Endothelial cell of umbilical vein (primary cell): ENCODE measurements at regions not wholly inside any gene's neighbourhood (a gene's known extent, or its start where the extent isn't known, plus 50 kb on each side); places are given as distances from the start of the nearest gene placed in this dataset.

Experiments used
- BruUV-seq: library from RNA; stranded (reverse); fragments of 400-500 nt; replicated peaks from 2 replicates; lab custom pipeline; 2021; lab: Mats Ljungman, UMichigan
- CTCF ChIA-PET: fragments of 300-600, 350-600 bp; sonication (Branson Sonifier 250); formaldehyde crosslinking; loops from one replicate; lab custom pipeline; 2021; ENCODE audit warnings: antibody characterized with exemption, inconsistent platforms; lab: Charles Lee
- POLR2A ChIA-PET: fragments of 300-600, 350-600 bp; sonication (Branson Sonifier 250); formaldehyde crosslinking; loops from one replicate; lab custom pipeline; 2021; ENCODE audit warnings: antibody characterized with exemption, inconsistent platforms; lab: Charles Lee
- DNase-seq: peaks from one replicate; pipeline ENCODE4 v3.0.0-alpha.2; 2011; ENCODE audit warnings: low read depth, low spot score
- FAIRE-seq: peaks from 2 replicates; lab custom pipeline; 2011; peaks lifted over from hg19 to GRCh38; lab: Jason Lieb, UNC
- H2AFZ ChIP-seq: 2 replicates; pipeline ENCODE4 v1.6.0; 2012; ENCODE audit warnings: low read depth, low read length, control low read depth, inconsistent platforms
- H3K27ac ChIP-seq: 2 replicates; pipeline ENCODE4 v1.5.1; 2011; ENCODE audit warnings: low read depth, mild to moderate bottlenecking, control low read depth, low read length, moderate library complexity; ENCODE audit not compliant: insufficient read depth
- H3K27me3 ChIP-seq, 2 experiments: 2 replicates each; pipeline versions ENCODE4 v1.6.0 to v1.6.1; 2011; ENCODE audit warnings: low read length in 2 of 2, mixed read lengths in 1 of 2; ENCODE audit not compliant: control insufficient read depth in 2 of 2, insufficient read depth in 2 of 2
- H3K36me3 ChIP-seq, 2 experiments: 2 replicates in 1 of 2; 3 replicates in 1 of 2; pipeline ENCODE4 v1.5.1; 2011; ENCODE audit warnings: low read length in 2 of 2, mild to moderate bottlenecking in 1 of 2, moderate library complexity in 1 of 2; ENCODE audit not compliant: control insufficient read depth in 2 of 2, insufficient read depth in 2 of 2; ENCODE audit errors: extremely low read depth in 1 of 2
- H3K4me1 ChIP-seq: 3 replicates; pipeline ENCODE4 v1.5.1; 2011; ENCODE audit warnings: mild to moderate bottlenecking, low read length; ENCODE audit not compliant: control insufficient read depth, insufficient read depth; ENCODE audit errors: extremely low read depth
- H3K4me2 ChIP-seq: 2 replicates; pipeline ENCODE4 v1.6.1; 2011; ENCODE audit warnings: low read length, control low read depth, mixed read lengths; ENCODE audit not compliant: insufficient read depth
- H3K4me3 ChIP-seq, 3 experiments: fragments of 200-600 bp in 1 of 3; sonication (generic), shearing (Covaris generic) in 1 of 3; replicated peaks in 1 of 3; 2 replicates each; pipeline ENCODE4 v1.5.1; 2011 to 2016; ENCODE audit warnings: control low read depth in 3 of 3, low read length in 3 of 3, mild to moderate bottlenecking in 2 of 3, inconsistent platforms in 1 of 3, low read depth in 1 of 3, moderate library complexity in 1 of 3; ENCODE audit not compliant: insufficient read depth in 1 of 3
- H3K79me2 ChIP-seq: 2 replicates; pipeline ENCODE4 v1.6.0; 2012; ENCODE audit warnings: low read length, inconsistent platforms; ENCODE audit not compliant: control insufficient read depth, insufficient read depth
- H3K9ac ChIP-seq: replicated peaks from 2 replicates; pipeline ENCODE3; 2011; ENCODE audit warnings: low read length, control low read depth; ENCODE audit not compliant: insufficient read depth; ENCODE audit errors: extremely low read depth
- H3K9me1 ChIP-seq: replicated peaks from 3 replicates; pipeline ENCODE4 v1.6.0; 2011; ENCODE audit warnings: mild to moderate bottlenecking, low read length; ENCODE audit not compliant: control insufficient read depth, insufficient read depth; ENCODE audit errors: extremely low read depth
- H3K9me3 ChIP-seq: replicated peaks from 2 replicates; pipeline ENCODE4 v1.5.1; 2012; ENCODE audit warnings: low read length, inconsistent platforms; ENCODE audit not compliant: control insufficient read depth, insufficient read depth
- H4K20me1 ChIP-seq: replicated peaks from 2 replicates; pipeline ENCODE3; 2011; ENCODE audit warnings: mild to moderate bottlenecking, low read length; ENCODE audit not compliant: control insufficient read depth, insufficient read depth; ENCODE audit errors: extremely low read depth
- CTCF ChIP-seq, 2 donors: IDR thresholded peaks; 1 replicate in 1 of 2; 2 replicates in 1 of 2; pipeline ENCODE4 v1.5.1; 2011; ENCODE audit warnings: low read length in 2 of 2, mild to moderate bottlenecking in 2 of 2, moderate library complexity in 2 of 2, control low read depth in 1 of 2, inconsistent platforms in 1 of 2, low read depth in 1 of 2; ENCODE audit not compliant: insufficient read depth in 1 of 2; ENCODE audit errors: extremely low read depth in 1 of 2
- EZH2 ChIP-seq: IDR thresholded peaks from 2 replicates; pipeline ENCODE4 v1.6.1; 2012; ENCODE audit warnings: borderline replicate concordance, low read depth, mild to moderate bottlenecking, moderate library complexity, low read length, inconsistent platforms; ENCODE audit not compliant: severe bottlenecking
- FOS ChIP-seq: IDR thresholded peaks from 2 replicates; pipeline ENCODE4 v1.6.1; 2011; ENCODE audit warnings: mild to moderate bottlenecking, low read length, moderate library complexity, borderline replicate concordance; ENCODE audit not compliant: insufficient read depth
- GATA2 ChIP-seq: IDR thresholded peaks from 2 replicates; pipeline ENCODE4 v1.7.0; 2011; ENCODE audit warnings: low read depth, mild to moderate bottlenecking, moderate library complexity, mixed read lengths, low read length; ENCODE audit not compliant: insufficient read length, insufficient read depth
- JUN ChIP-seq: IDR thresholded peaks from 2 replicates; pipeline ENCODE4 v1.6.1; 2011; ENCODE audit warnings: borderline replicate concordance, low read depth; ENCODE audit not compliant: insufficient read length, insufficient read depth
- MAX ChIP-seq: IDR thresholded peaks from 2 replicates; pipeline ENCODE4 v1.6.1; 2011; ENCODE audit not compliant: insufficient read depth, insufficient read length
- MYC ChIP-seq: IDR thresholded peaks from one replicate; pipeline ENCODE4 v1.6.1; 2011; ENCODE audit warnings: mild to moderate bottlenecking, low read depth, low read length
- POLR2A ChIP-seq: IDR thresholded peaks from 2 replicates; pipeline ENCODE4 v1.6.1; 2012; ENCODE audit warnings: low read depth, mild to moderate bottlenecking, control low read depth, low read length
- POLR2AphosphoS5 ChIP-seq: IDR thresholded peaks from 2 replicates; pipeline ENCODE4 v1.6.1; 2012; ENCODE audit warnings: low read depth, mild to moderate bottlenecking, control low read depth, low read length, moderate library complexity; ENCODE audit not compliant: insufficient read depth
- dilution Hi-C: fragments of 300-500 bp; cut with MboI; formaldehyde crosslinking; loops from one replicate; pipeline ENCODE4 v1.15.0; 2019; ENCODE audit warnings: low sequenced_read_pairs; ENCODE audit not compliant: extremely low pct_ligation_motif_present
- intact Hi-C: fragments of 100-400 bp; cut with micrococcal nuclease; formaldehyde crosslinking; loops from one replicate; pipeline ENCODE4 v1.10.0; 2022

- no TSS peak for BruUV-seq
- FAIRE-seq = no peak
- Histone ChIP-seq H3K9ac (no peak overlapping the region), H2AFZ (no peak overlapping the region), H3K27ac (no peak overlapping the region), H3K9me1 (no peaks in the 10 kb centered on the region), H3K4me3 (no peak overlapping the region), H4K20me1 (no peaks in the 10 kb centered on the region), H3K27me3 (no peaks in the 10 kb centered on the region), H3K4me1 (peaks cover 2% of the 10 kb centered on the region), H3K9me3 (no peaks in the 10 kb centered on the region), H3K36me3 (no peaks in the 10 kb centered on the region), H3K79me2 (no peaks in the 10 kb centered on the region), H3K4me2 (no peak overlapping the region)
- ChIA-PET POLR2A (no interaction called here), CTCF (no interaction called here)
- dilution Hi-C loops = no loop called here
- intact Hi-C loops = no loop called here
- DNase-seq = no peak
- TF ChIP-seq MAX = no peak
- TF ChIP-seq MYC = no peak
- no peak for TF ChIP-seq POLR2A
- TF ChIP-seq POLR2AphosphoS5 = no peak
- no peak for TF ChIP-seq EZH2
- TF ChIP-seq GATA2 = no peak
- no peak for TF ChIP-seq JUN
- no peak for TF ChIP-seq CTCF (IDR thresholded peaks at IDR 0.05; ENCODE audit: extremely low read depth in 1 of 2, insufficient read depth in 1 of 2, low read depth in 1 of 2, low read length in 2 of 2)
- TF ChIP-seq FOS = no peak
These were observed 733.7 kb upstream of the CITED2 start for GRCh38 chr6:140108167-140108566.
